ENCODE measurements at regions not wholly inside any gene's neighbourhood (a gene's known extent, or its start where the extent isn't known, plus 50 kb on each side); places are given as distances from the start of the nearest gene placed in this dataset.

GRCh38 chr7:33771422-33771821 lies 133.9 kb upstream of the BMPER start:
- TF ChIP-seq, protein P1, sequence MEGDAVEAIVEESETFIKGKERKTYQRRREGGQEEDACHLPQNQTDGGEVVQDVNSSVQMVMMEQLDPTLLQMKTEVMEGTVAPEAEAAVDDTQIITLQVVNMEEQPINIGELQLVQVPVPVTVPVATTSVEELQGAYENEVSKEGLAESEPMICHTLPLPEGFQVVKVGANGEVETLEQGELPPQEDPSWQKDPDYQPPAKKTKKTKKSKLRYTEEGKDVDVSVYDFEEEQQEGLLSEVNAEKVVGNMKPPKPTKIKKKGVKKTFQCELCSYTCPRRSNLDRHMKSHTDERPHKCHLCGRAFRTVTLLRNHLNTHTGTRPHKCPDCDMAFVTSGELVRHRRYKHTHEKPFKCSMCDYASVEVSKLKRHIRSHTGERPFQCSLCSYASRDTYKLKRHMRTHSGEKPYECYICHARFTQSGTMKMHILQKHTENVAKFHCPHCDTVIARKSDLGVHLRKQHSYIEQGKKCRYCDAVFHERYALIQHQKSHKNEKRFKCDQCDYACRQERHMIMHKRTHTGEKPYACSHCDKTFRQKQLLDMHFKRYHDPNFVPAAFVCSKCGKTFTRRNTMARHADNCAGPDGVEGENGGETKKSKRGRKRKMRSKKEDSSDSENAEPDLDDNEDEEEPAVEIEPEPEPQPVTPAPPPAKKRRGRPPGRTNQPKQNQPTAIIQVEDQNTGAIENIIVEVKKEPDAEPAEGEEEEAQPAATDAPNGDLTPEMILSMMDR (IDR thresholded peaks at IDR 0.05): no peak
- TF ChIP-seq POLR2A (IDR thresholded peaks at IDR 0.05): no peak
- TF ChIP-seq POLR2AphosphoS5 (IDR thresholded peaks at IDR 0.05): no peak
- TF ChIP-seq EP300 (IDR thresholded peaks at IDR 0.05): peak in 1 of 4 donors; percentile 84

Data from upper lobe of left lung (tissue), 4 donors.